ENCODE measurements at regions not wholly inside any gene's neighbourhood (a gene's known extent, or its start where the extent isn't known, plus 50 kb on each side); places are given as distances from the start of the nearest gene placed in this dataset.

GRCh38 chr4:106587558-106587957, 219.0 kb upstream of the GIMD1 start:
- Histone ChIP-seq H3K27me3 (ENCODE audit: control insufficient read depth, insufficient read depth, low read length, poor library complexity, severe bottlenecking) (no peaks in the 10 kb centered on the region), H3K9me3 (ENCODE audit: control insufficient read depth, low read length) (no peaks in the 10 kb centered on the region), H3K27ac (ENCODE audit: low read depth, low read length) (no peak overlapping the region), H3K4me3 (ENCODE audit: low read length) (no peak overlapping the region), H3K9ac (ENCODE audit: extremely low read depth, low read length, poor library complexity, severe bottlenecking) (no peak overlapping the region), H3K36me3 (ENCODE audit: control insufficient read depth, insufficient read depth, low read length) (no peaks in the 10 kb centered on the region), H3K4me1 (ENCODE audit: control insufficient read depth, insufficient read depth, low read length) (no peaks in the 10 kb centered on the region)
- Mint-ChIP-seq H3K27ac (no peak overlapping the region), H3K9me3 (no peaks in the 10 kb centered on the region), H3K4me1 (no peaks in the 10 kb centered on the region), H3K4me3 (no peak overlapping the region), H3K27me3 (ENCODE audit: insufficient read depth) (no peaks in the 10 kb centered on the region), H3K36me3 (ENCODE audit: low read depth) (no peaks in the 10 kb centered on the region)
- TF ChIP-seq, protein P1, sequence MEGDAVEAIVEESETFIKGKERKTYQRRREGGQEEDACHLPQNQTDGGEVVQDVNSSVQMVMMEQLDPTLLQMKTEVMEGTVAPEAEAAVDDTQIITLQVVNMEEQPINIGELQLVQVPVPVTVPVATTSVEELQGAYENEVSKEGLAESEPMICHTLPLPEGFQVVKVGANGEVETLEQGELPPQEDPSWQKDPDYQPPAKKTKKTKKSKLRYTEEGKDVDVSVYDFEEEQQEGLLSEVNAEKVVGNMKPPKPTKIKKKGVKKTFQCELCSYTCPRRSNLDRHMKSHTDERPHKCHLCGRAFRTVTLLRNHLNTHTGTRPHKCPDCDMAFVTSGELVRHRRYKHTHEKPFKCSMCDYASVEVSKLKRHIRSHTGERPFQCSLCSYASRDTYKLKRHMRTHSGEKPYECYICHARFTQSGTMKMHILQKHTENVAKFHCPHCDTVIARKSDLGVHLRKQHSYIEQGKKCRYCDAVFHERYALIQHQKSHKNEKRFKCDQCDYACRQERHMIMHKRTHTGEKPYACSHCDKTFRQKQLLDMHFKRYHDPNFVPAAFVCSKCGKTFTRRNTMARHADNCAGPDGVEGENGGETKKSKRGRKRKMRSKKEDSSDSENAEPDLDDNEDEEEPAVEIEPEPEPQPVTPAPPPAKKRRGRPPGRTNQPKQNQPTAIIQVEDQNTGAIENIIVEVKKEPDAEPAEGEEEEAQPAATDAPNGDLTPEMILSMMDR (conservative IDR thresholded peaks at IDR 0.05) = no peak
- DNase-seq = no peak
- 83% methylated on average over 1 of the region's 1 CpG; no CpG with 5 or more reads in 1 of the 2 experiments for WGBS, 2 experiments (ENCODE audit: insufficient coverage in 1 of 2, insufficient read length in 1 of 2)

GRCh38 chr4:106585915-106586349, 217.4 kb upstream of the GIMD1 start:
- Mint-ChIP-seq H3K4me3 (no peak overlapping the region), H3K27me3 (ENCODE audit: insufficient read depth) (no peaks in the 10 kb centered on the region), H3K27ac (no peak overlapping the region), H3K9me3 (no peaks in the 10 kb centered on the region), H3K4me1 (peaks cover 2% of the 10 kb centered on the region), H3K36me3 (ENCODE audit: low read depth) (no peaks in the 10 kb centered on the region)
- Histone ChIP-seq H3K9ac (ENCODE audit: extremely low read depth, low read length, poor library complexity, severe bottlenecking) (no peak overlapping the region), H3K4me3 (ENCODE audit: low read length) (no peak overlapping the region), H3K27me3 (ENCODE audit: control insufficient read depth, insufficient read depth, low read length, poor library complexity, severe bottlenecking) (no peaks in the 10 kb centered on the region), H3K36me3 (ENCODE audit: control insufficient read depth, insufficient read depth, low read length) (no peaks in the 10 kb centered on the region), H3K27ac (ENCODE audit: low read depth, low read length) (no peak overlapping the region), H3K4me1 (ENCODE audit: control insufficient read depth, insufficient read depth, low read length) (no peaks in the 10 kb centered on the region), H3K9me3 (ENCODE audit: control insufficient read depth, low read length) (no peaks in the 10 kb centered on the region)
- TF ChIP-seq, protein P1 (conservative IDR thresholded peaks at IDR 0.05) = no peak
- DNase-seq = no peak
- WGBS, 2 experiments (ENCODE audit: insufficient coverage in 1 of 2, insufficient read length in 1 of 2) = 79% methylated on average over 1 of the region's 1 CpG; no CpG with 5 or more reads in 1 of the 2 experiments

- no peak overlapping the region for H3K4me3 ChIP-seq (ENCODE audit: low read length)
- TF ChIP-seq, protein P1 (conservative IDR thresholded peaks at IDR 0.05) = no peak
- H3K27me3 ChIP-seq (ENCODE audit: control insufficient read depth, insufficient read depth, low read length, poor library complexity, severe bottlenecking) = no peaks in the 10 kb centered on the region
- Mint-ChIP-seq H3K36me3 (ENCODE audit: low read depth) (no peaks in the 10 kb centered on the region), H3K4me1 (peaks cover 2% of the 10 kb centered on the region), H3K27ac (no peak overlapping the region), H3K4me3 (no peak overlapping the region), H3K27me3 (ENCODE audit: insufficient read depth) (no peaks in the 10 kb centered on the region), H3K9me3 (no peaks in the 10 kb centered on the region)
- no peak for DNase-seq
- no peaks in the 10 kb centered on the region for H3K9me3 ChIP-seq (ENCODE audit: control insufficient read depth, low read length)
- no peaks in the 10 kb centered on the region for H3K36me3 ChIP-seq (ENCODE audit: control insufficient read depth, insufficient read depth, low read length)
- no peaks in the 10 kb centered on the region for H3K4me1 ChIP-seq (ENCODE audit: control insufficient read depth, insufficient read depth, low read length)
- no peak overlapping the region for H3K9ac ChIP-seq (ENCODE audit: extremely low read depth, low read length, poor library complexity, severe bottlenecking)
- H3K27ac ChIP-seq (ENCODE audit: low read depth, low read length) = no peak overlapping the region
These were observed 215.9 kb upstream of the GIMD1 start for GRCh38 chr4:106584337-106584989.

Measured in endodermal cell (in vitro differentiated cells).